H1 (cell line): ENCODE measurements at regions not wholly inside any gene's neighbourhood (a gene's known extent, or its start where the extent isn't known, plus 50 kb on each side); places are given as distances from the start of the nearest gene placed in this dataset.

ENCODE experiments used
- CTCF ChIA-PET: fragments of 300-600 bp; sonication (Branson Sonifier 250); formaldehyde crosslinking; loops from one replicate; lab custom pipeline; 2021; ENCODE audit not compliant: partially characterized antibody; lab: Charles Lee
- POLR2A ChIA-PET: fragments of 300-600 bp; sonication (Branson Sonifier 250); formaldehyde crosslinking; loops from one replicate; lab custom pipeline; 2021; ENCODE audit warnings: inconsistent platforms; ENCODE audit not compliant: partially characterized antibody; lab: Charles Lee
- DNase-seq, 2 experiments: peaks; one replicate each; pipeline versions ENCODE4 v3.0.0 to v3.0.0-alpha.2; 2010 to 2022; ENCODE audit warnings: low spot score in 2 of 2, low read depth in 1 of 2, mixed read lengths in 1 of 2
- FAIRE-seq: peaks from 2 replicates; lab custom pipeline; 2011; peaks lifted over from hg19 to GRCh38; lab: Jason Lieb, UNC
- H2AFZ ChIP-seq: 2 replicates; pipeline ENCODE4 v1.8.1; 2012; ENCODE audit warnings: low read length, inconsistent platforms
- H2AK5ac ChIP-seq: 2 replicates; pipeline ENCODE4 v1.6.1; 2013; ENCODE audit warnings: low read depth, low read length
- H2BK120ac ChIP-seq: replicated peaks from 2 replicates; pipeline ENCODE3; 2013; ENCODE audit warnings: low read depth, low read length, inconsistent platforms
- H2BK12ac ChIP-seq: 2 replicates; pipeline ENCODE4 v1.6.1; 2013; ENCODE audit warnings: low read depth, low read length
- H2BK15ac ChIP-seq: 2 replicates; pipeline ENCODE4 v1.6.1; 2013; ENCODE audit warnings: low read length
- H2BK20ac ChIP-seq: 2 replicates; pipeline ENCODE4 v1.6.1; 2013; ENCODE audit warnings: low read length
- H2BK5ac ChIP-seq: 2 replicates; pipeline ENCODE4 v1.6.1; 2013; ENCODE audit warnings: low read depth, low read length
- H3K14ac ChIP-seq: 2 replicates; pipeline ENCODE4 v1.6.1; 2013; ENCODE audit warnings: inconsistent platforms; ENCODE audit not compliant: insufficient read length
- H3K18ac ChIP-seq: 2 replicates; pipeline ENCODE4 v1.6.1; 2013; ENCODE audit warnings: low read length; ENCODE audit errors: extremely low read depth
- H3K23ac ChIP-seq: 2 replicates; pipeline ENCODE4 v1.6.1; 2013; ENCODE audit warnings: inconsistent platforms; ENCODE audit not compliant: insufficient read length
- H3K23me2 ChIP-seq: 2 replicates; pipeline ENCODE4 v1.6.1; 2013; ENCODE audit warnings: low read depth, low read length
- H3K27ac ChIP-seq: 2 replicates; pipeline ENCODE4 v1.6.1; 2011; ENCODE audit warnings: low read depth, low read length, inconsistent platforms
- H3K27me3 ChIP-seq, 4 experiments: replicated peaks in 1 of 4; 1 replicate in 1 of 4; 2 replicates in 3 of 4; pipeline versions ENCODE4 v1.6.1 to v1.8.1; 2011 to 2013; ENCODE audit warnings: low read length in 3 of 4, mild to moderate bottlenecking in 3 of 4, inconsistent platforms in 2 of 4, mixed read lengths in 2 of 4, moderate library complexity in 1 of 4; ENCODE audit not compliant: control insufficient read depth in 3 of 4, insufficient read depth in 3 of 4; ENCODE audit errors: extremely low read depth in 1 of 4
- H3K36me3 ChIP-seq, 4 experiments: 2 replicates each; pipeline versions ENCODE4 v1.6.1 to v1.8.1; 2011 to 2013; ENCODE audit warnings: mild to moderate bottlenecking in 4 of 4, low read length in 3 of 4, moderate library complexity in 2 of 4, control low read depth in 1 of 4, inconsistent platforms in 1 of 4; ENCODE audit not compliant: insufficient read depth in 4 of 4, control insufficient read depth in 2 of 4
- H3K4ac ChIP-seq: replicated peaks from 2 replicates; pipeline ENCODE3; 2013; ENCODE audit warnings: low read length, low read depth, mixed read lengths, inconsistent platforms; ENCODE audit not compliant: insufficient read length
- H3K4me1 ChIP-seq, 4 experiments: replicated peaks in 1 of 4; 1 replicate in 1 of 4; 2 replicates in 3 of 4; pipeline versions ENCODE4 v1.6.1 to v1.8.1; 2011 to 2013; ENCODE audit warnings: low read length in 3 of 4, inconsistent platforms in 2 of 4, mixed read lengths in 1 of 4; ENCODE audit not compliant: insufficient read depth in 4 of 4, control insufficient read depth in 3 of 4
- H3K4me2 ChIP-seq, 2 experiments: 2 replicates each; pipeline versions ENCODE4 v1.6.1 to v1.8.1; 2011 to 2013; ENCODE audit warnings: low read depth in 2 of 2, low read length in 2 of 2, control low read depth in 1 of 2, inconsistent platforms in 1 of 2, mild to moderate bottlenecking in 1 of 2; ENCODE audit not compliant: insufficient read depth in 1 of 2
- H3K4me3 ChIP-seq, 4 experiments: fragments of 200-600, 300-600 bp in 1 of 4; sonication (generic), shearing (Covaris generic), sonication (Bioruptor Twin) in 1 of 4; 2 replicates each; pipeline versions ENCODE4 v1.5.1 to v1.8.1; 2011 to 2016; ENCODE audit warnings: low read length in 4 of 4, low read depth in 3 of 4, control low read depth in 2 of 4, inconsistent platforms in 2 of 4, mild to moderate bottlenecking in 2 of 4, mixed read lengths in 1 of 4, moderate library complexity in 1 of 4; ENCODE audit not compliant: insufficient read depth in 2 of 4; ENCODE audit errors: extremely low read depth in 1 of 4
- H3K56ac ChIP-seq: replicated peaks from 2 replicates; pipeline ENCODE3; 2013; ENCODE audit warnings: low read depth, mild to moderate bottlenecking, mixed read lengths, low read length, inconsistent platforms; ENCODE audit not compliant: insufficient read length
- H3K79me1 ChIP-seq: 2 replicates; pipeline ENCODE4 v1.6.1; 2013; ENCODE audit warnings: low read depth, low read length, control low read depth
- H3K79me2 ChIP-seq, 2 experiments: 2 replicates each; pipeline versions ENCODE4 v1.6.1 to v1.8.1; 2012 to 2013; ENCODE audit warnings: low read length in 2 of 2, mild to moderate bottlenecking in 2 of 2, inconsistent platforms in 1 of 2; ENCODE audit not compliant: insufficient read depth in 2 of 2, control insufficient read depth in 1 of 2
- H3K9ac ChIP-seq, 4 experiments: replicated peaks in 1 of 4; 1 replicate in 1 of 4; 2 replicates in 3 of 4; pipeline versions ENCODE4 v1.6.1 to v1.8.1; 2011 to 2013; ENCODE audit warnings: low read depth in 3 of 4, low read length in 3 of 4, control low read depth in 2 of 4, mild to moderate bottlenecking in 2 of 4, moderate library complexity in 2 of 4, inconsistent platforms in 1 of 4; ENCODE audit errors: extremely low read depth in 1 of 4
- H3K9me3 ChIP-seq, 2 experiments: 2 replicates each; pipeline versions ENCODE4 v1.6.1 to v1.8.1; 2012 to 2013; ENCODE audit warnings: mild to moderate bottlenecking in 2 of 2, moderate library complexity in 2 of 2, control low read depth in 1 of 2, inconsistent platforms in 1 of 2, low read depth in 1 of 2, low read length in 1 of 2, mixed read lengths in 1 of 2; ENCODE audit not compliant: insufficient read depth in 2 of 2
- H4K20me1 ChIP-seq, 2 experiments: replicated peaks in 1 of 2; 2 replicates each; pipeline versions ENCODE3 to v1.8.1; 2011 to 2013; ENCODE audit warnings: inconsistent platforms in 2 of 2, low read length in 2 of 2, mild to moderate bottlenecking in 1 of 2; ENCODE audit not compliant: insufficient read depth in 2 of 2, control insufficient read depth in 1 of 2
- H4K5ac ChIP-seq: 2 replicates; pipeline ENCODE4 v1.6.1; 2013; ENCODE audit warnings: low read length, low read depth, mixed read lengths, inconsistent platforms; ENCODE audit not compliant: insufficient read length
- H4K8ac ChIP-seq: 2 replicates; pipeline ENCODE4 v1.8.0; 2013; ENCODE audit warnings: mild to moderate bottlenecking, moderate library complexity, low read length, inconsistent platforms; ENCODE audit not compliant: insufficient read depth; ENCODE audit errors: extremely low read depth
- H4K91ac ChIP-seq: replicated peaks from 2 replicates; pipeline ENCODE3; 2013; ENCODE audit warnings: low read length, mixed read lengths, inconsistent platforms; ENCODE audit not compliant: insufficient read length
- CBX5 ChIP-seq: fragments of 300-800, 300-1000 bp; sonication (generic); IDR thresholded peaks from 2 replicates; pipeline ENCODE4 v1.7.1; 2016; ENCODE audit warnings: antibody characterized with exemption, low read length, low read depth
- FOSL1 ChIP-seq: IDR thresholded peaks from 2 replicates; pipeline ENCODE4 v1.6.1; 2011; ENCODE audit warnings: mild to moderate bottlenecking, low read depth, low read length, moderate library complexity; ENCODE audit not compliant: insufficient read depth
- GABPA ChIP-seq: IDR thresholded peaks from 2 replicates; pipeline ENCODE4 v1.6.1; 2011; ENCODE audit warnings: mild to moderate bottlenecking, low read length, moderate library complexity, borderline replicate concordance; ENCODE audit not compliant: insufficient read depth
- GTF2F1 ChIP-seq: IDR thresholded peaks from 2 replicates; pipeline ENCODE4 v1.6.1; 2012; ENCODE audit warnings: low read depth, low read length, improper control_type of control experiment, borderline replicate concordance
- POU5F1 ChIP-seq: IDR thresholded peaks from 2 replicates; pipeline ENCODE4 v1.6.1; 2011; ENCODE audit warnings: low read depth, mild to moderate bottlenecking, low read length, moderate library complexity
- SP4 ChIP-seq: IDR thresholded peaks from 2 replicates; pipeline ENCODE4 v1.6.1; 2012; ENCODE audit warnings: low read length, inconsistent platforms
- TAF1 ChIP-seq: IDR thresholded peaks from 2 replicates; pipeline ENCODE4 v1.6.1; 2011; ENCODE audit warnings: mild to moderate bottlenecking, low read depth, low read length
- TEAD4 ChIP-seq: IDR thresholded peaks from 2 replicates; pipeline ENCODE4 v1.6.1; 2012; ENCODE audit warnings: low read depth, low read length, inconsistent platforms, mixed read lengths
- WGBS, 2 experiments: shearing (Covaris generic) in 1 of 2; methylation state at CpG; one replicate each; pipeline versions ENCODE4 v1.1.6 to v1.1.7; 2013 to 2015; ENCODE audit warnings: low lambda C conversion rate in 2 of 2, mixed read lengths in 2 of 2, inconsistent platforms in 1 of 2, low coverage in 1 of 2, missing lambda C conversion rate in 1 of 2; ENCODE audit not compliant: insufficient replicate concordance in 2 of 2, insufficient coverage in 1 of 2, insufficient read length in 1 of 2; ENCODE audit errors: extremely low coverage in 1 of 2, missing lambda C conversion rate in 1 of 2; 5-methylcytosine and 5-hydroxymethylcytosine counted together

- no peak overlapping the region for H2BK5ac ChIP-seq
- no peaks in the 10 kb centered on the region for H3K23me2 ChIP-seq
- H3K18ac ChIP-seq: no peak overlapping the region
- no peak overlapping the region for H3K56ac ChIP-seq
- no peak overlapping the region for H3K23ac ChIP-seq
- FAIRE-seq: no peak
- ChIA-PET POLR2A (interaction anchor here (0.7 kb wide), 1 partner anchor 134 kb away, joined by 3 read pairs; no protein-coding TSS in a partner anchor), CTCF (interaction anchor here (0.9 to 1.4 kb wide), 2 partner anchors 47 to 55 kb away, joined by 3 to 4 read pairs; no protein-coding TSS in a partner anchor)
- H3K79me2 ChIP-seq: no peaks in the 10 kb centered on the region
- H2BK15ac ChIP-seq: no peak overlapping the region
- H2AFZ ChIP-seq: no peak overlapping the region
- no peak overlapping the region for H3K4me3 ChIP-seq
- no peak overlapping the region for H3K27ac ChIP-seq
- H4K5ac ChIP-seq: no peak overlapping the region
- DNase-seq: no peak
- H3K9ac ChIP-seq: no peak overlapping the region
- 80% methylated on average over 7 of the region's 7 CpGs; no CpG with 5 or more reads in 1 of the 2 experiments for WGBS, 2 experiments
- H4K91ac ChIP-seq: no peak overlapping the region
- H2AK5ac ChIP-seq: no peak overlapping the region
- no peaks in the 10 kb centered on the region for H3K36me3 ChIP-seq
- H2BK20ac ChIP-seq: no peak overlapping the region
- H2BK120ac ChIP-seq: no peak overlapping the region
- H3K14ac ChIP-seq: no peak overlapping the region
- H4K20me1 ChIP-seq: no peaks in the 10 kb centered on the region
- H3K79me1 ChIP-seq: 0 out of 2 replicates have a peak, but pooled peaks cover 2% of the 10 kb centered on the region
- H2BK12ac ChIP-seq: no peak overlapping the region
- no peaks in the 10 kb centered on the region for H3K27me3 ChIP-seq
- no peak overlapping the region for H3K4me2 ChIP-seq
- H3K9me3 ChIP-seq: no peaks in the 10 kb centered on the region
- H3K4me1 ChIP-seq: no peaks in the 10 kb centered on the region; a peak in 1 of 7 replicates
- TF ChIP-seq TEAD4: no peak
- TF ChIP-seq GABPA: no peak
- TF ChIP-seq FOSL1: no peak
- no peak for TF ChIP-seq TAF1
- no peak for TF ChIP-seq SP4
- TF ChIP-seq POU5F1: no peak
- no peak for TF ChIP-seq CBX5
- TF ChIP-seq GTF2F1: no peak
- TF ChIP-seq, all 59 proteins: peak for 0
- no peak overlapping the region for H3K4ac ChIP-seq
- no peak overlapping the region for H4K8ac ChIP-seq
Measured at GRCh38 chr9:109950710-109951443, 170.9 kb downstream of the PALM2AKAP2 start.
